ENCODE measurements at regions not wholly inside any gene's neighbourhood (a gene's known extent, or its start where the extent isn't known, plus 50 kb on each side); places are given as distances from the start of the nearest gene placed in this dataset.

GRCh38 chr7:46059308-46060020, 138.4 kb upstream of the IGFBP3 start:
- TF ChIP-seq, protein P1, sequence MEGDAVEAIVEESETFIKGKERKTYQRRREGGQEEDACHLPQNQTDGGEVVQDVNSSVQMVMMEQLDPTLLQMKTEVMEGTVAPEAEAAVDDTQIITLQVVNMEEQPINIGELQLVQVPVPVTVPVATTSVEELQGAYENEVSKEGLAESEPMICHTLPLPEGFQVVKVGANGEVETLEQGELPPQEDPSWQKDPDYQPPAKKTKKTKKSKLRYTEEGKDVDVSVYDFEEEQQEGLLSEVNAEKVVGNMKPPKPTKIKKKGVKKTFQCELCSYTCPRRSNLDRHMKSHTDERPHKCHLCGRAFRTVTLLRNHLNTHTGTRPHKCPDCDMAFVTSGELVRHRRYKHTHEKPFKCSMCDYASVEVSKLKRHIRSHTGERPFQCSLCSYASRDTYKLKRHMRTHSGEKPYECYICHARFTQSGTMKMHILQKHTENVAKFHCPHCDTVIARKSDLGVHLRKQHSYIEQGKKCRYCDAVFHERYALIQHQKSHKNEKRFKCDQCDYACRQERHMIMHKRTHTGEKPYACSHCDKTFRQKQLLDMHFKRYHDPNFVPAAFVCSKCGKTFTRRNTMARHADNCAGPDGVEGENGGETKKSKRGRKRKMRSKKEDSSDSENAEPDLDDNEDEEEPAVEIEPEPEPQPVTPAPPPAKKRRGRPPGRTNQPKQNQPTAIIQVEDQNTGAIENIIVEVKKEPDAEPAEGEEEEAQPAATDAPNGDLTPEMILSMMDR (IDR thresholded peaks at IDR 0.05) = no peak
- no peak for TF ChIP-seq POLR2A (IDR thresholded peaks at IDR 0.05)

All from adrenal gland (tissue), 5 donors.